PFSK-1 (cell line): ENCODE measurements at regions not wholly inside any gene's neighbourhood (a gene's known extent, or its start where the extent isn't known, plus 50 kb on each side); places are given as distances from the start of the nearest gene placed in this dataset.

Experiments used
- FOXP2 ChIP-seq: optimal IDR thresholded peaks from 2 replicates; pipeline ENCODE3; 2011; ENCODE audit warnings: borderline replicate concordance, control low read depth, inconsistent platforms; ENCODE audit not compliant: insufficient read depth; ENCODE audit errors: extremely low read length, extremely low read depth
- POLR2AphosphoS5 ChIP-seq: IDR thresholded peaks from 2 replicates; pipeline ENCODE4 v1.6.1; 2012; ENCODE audit warnings: low read depth, mild to moderate bottlenecking, control low read depth, low read length, moderate library complexity
- SIN3A ChIP-seq: IDR thresholded peaks from 2 replicates; pipeline ENCODE4 v1.6.1; 2012; ENCODE audit warnings: mild to moderate bottlenecking, low read length, moderate library complexity, borderline replicate concordance; ENCODE audit not compliant: insufficient read depth
- TAF1 ChIP-seq: IDR thresholded peaks from 2 replicates; pipeline ENCODE4 v1.6.1; 2012; ENCODE audit warnings: low read length, control low read depth, borderline replicate concordance; ENCODE audit not compliant: insufficient read depth
- TF ChIP-seq, protein P1 (sequence below), 2 experiments: IDR thresholded peaks; 2 replicates each; pipeline versions ENCODE4 v1.6.1 to v1.8.0; 2011 to 2012; ENCODE audit warnings: low read depth in 2 of 2, low read length in 2 of 2, control low read depth in 1 of 2, inconsistent platforms in 1 of 2, mild to moderate bottlenecking in 1 of 2, moderate library complexity in 1 of 2; ENCODE audit not compliant: insufficient read depth in 1 of 2

DNA sequence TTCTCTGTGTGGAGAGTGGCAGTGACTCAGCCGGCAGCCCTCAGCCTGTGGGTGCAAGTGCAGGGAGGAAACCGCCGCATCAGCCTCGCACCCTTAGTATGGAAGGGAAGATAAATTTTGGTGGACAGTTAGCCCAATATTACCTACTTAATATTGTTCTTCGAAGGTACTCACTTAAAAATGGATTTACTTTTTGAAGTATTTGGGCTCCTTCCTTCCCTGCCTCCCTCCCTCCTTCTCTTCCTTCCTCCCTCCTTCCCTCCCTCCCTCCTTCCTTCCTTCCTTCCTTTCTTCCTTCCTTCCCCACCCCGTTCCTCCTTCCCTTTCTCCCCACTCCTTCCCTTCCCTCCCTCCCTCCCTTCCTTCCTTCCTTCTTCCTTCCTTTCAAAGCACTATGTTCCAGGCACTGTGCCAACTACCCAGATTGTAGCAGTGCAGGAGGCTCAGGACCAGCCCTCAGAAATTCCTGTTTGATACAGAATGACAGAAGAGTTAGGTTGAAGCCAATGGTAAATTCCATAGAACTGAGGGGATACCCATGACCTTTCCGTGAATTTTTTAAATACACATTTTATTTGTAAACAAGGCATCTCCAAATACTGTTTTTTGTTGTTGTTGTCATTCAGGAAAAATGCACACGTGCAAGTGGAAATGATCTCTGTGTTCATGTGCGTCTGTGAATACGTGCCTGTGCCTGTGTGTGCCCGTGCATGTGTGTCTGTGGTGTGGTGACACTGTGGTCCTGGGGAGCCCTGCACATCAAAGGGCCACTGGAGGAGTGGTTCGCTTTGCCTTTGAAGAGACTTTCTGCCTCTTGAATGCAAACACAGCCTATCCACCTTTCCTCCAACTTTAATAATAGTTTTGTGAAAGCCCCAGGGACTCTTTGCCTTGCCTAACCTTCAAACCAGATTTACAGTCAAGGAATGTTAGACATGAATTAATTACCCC is 141.7 kb downstream of the EDN3 start:
- TF ChIP-seq TAF1 (no peak), SIN3A (no peak), FOXP2 (no peak), POLR2AphosphoS5 (no peak)
- TF ChIP-seq, protein P1, sequence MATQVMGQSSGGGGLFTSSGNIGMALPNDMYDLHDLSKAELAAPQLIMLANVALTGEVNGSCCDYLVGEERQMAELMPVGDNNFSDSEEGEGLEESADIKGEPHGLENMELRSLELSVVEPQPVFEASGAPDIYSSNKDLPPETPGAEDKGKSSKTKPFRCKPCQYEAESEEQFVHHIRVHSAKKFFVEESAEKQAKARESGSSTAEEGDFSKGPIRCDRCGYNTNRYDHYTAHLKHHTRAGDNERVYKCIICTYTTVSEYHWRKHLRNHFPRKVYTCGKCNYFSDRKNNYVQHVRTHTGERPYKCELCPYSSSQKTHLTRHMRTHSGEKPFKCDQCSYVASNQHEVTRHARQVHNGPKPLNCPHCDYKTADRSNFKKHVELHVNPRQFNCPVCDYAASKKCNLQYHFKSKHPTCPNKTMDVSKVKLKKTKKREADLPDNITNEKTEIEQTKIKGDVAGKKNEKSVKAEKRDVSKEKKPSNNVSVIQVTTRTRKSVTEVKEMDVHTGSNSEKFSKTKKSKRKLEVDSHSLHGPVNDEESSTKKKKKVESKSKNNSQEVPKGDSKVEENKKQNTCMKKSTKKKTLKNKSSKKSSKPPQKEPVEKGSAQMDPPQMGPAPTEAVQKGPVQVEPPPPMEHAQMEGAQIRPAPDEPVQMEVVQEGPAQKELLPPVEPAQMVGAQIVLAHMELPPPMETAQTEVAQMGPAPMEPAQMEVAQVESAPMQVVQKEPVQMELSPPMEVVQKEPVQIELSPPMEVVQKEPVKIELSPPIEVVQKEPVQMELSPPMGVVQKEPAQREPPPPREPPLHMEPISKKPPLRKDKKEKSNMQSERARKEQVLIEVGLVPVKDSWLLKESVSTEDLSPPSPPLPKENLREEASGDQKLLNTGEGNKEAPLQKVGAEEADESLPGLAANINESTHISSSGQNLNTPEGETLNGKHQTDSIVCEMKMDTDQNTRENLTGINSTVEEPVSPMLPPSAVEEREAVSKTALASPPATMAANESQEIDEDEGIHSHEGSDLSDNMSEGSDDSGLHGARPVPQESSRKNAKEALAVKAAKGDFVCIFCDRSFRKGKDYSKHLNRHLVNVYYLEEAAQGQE (IDR thresholded peaks at IDR 0.05; ENCODE audit: insufficient read depth in 1 of 2, low read depth in 2 of 2, low read length in 2 of 2), result no peak

DNA sequence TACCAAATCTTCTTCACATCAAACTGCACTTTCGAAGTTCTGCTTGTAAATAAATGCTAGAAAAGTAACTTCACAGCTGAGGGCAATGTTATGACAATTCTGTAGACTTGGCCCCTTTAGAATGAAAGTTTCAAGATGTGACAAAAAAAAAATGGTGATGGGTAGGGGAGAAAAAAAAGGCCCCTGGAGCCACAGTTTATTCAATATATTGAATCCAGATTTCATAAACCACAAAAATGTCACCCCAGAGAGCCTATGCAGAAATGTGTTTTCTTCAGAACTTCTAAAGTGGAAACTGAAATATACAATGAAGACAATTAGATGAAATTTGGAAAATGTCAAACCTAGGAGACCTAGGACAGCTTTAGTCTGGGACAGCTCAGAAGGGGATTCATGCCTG is 143.1 kb downstream of the EDN3 start:
- TF ChIP-seq, protein P1 (IDR thresholded peaks at IDR 0.05; ENCODE audit: insufficient read depth in 1 of 2, low read depth in 2 of 2, low read length in 2 of 2), result no peak
- TF ChIP-seq POLR2AphosphoS5 (no peak), FOXP2 (no peak), TAF1 (no peak), SIN3A (no peak)

DNA sequence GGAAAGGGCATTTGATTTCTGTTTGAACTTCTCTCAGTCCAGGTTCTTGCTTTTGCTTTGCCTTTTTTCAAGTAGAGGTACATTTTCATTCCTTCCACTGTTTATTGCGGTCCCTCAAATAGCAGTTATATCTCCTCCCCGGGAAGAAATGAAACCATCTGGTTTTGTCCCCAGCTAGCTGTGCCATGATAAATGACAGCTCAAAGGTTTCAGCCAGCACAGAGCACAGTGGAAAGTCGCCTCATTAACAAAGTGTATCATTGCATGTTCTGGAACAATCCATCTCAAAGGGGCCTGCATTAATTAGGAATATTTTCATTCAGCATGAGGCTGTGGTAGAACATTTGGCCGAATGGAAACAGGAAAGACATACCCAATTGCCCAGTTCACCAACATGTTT is 146.0 kb downstream of the EDN3 start:
- TF ChIP-seq SIN3A (no peak), TAF1 (no peak), POLR2AphosphoS5 (no peak), FOXP2 (no peak)
- TF ChIP-seq, protein P1 (IDR thresholded peaks at IDR 0.05; ENCODE audit: insufficient read depth in 1 of 2, low read depth in 2 of 2, low read length in 2 of 2), result no peak

DNA sequence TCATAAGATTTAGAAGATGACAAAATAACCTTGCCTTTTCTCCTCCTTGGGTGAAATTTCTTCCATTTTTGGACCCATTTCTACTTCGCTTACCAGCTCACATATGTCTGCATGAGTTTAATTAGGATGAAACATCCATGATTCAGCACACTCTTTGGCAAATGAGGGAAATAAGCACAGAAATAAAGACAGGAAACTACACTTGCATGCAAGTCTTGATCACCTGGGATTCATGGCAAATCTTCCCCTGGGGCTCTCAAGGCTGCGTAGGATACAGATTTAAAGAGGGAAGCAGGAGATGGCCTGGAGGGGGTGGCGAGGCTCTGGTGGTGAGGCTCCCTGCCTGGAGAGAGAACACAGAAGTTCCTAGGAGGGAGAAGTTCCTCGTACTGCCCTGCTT is 147.8 kb downstream of the EDN3 start:
- TF ChIP-seq, protein P1 (IDR thresholded peaks at IDR 0.05; ENCODE audit: insufficient read depth in 1 of 2, low read depth in 2 of 2, low read length in 2 of 2), result no peak
- no peak for TF ChIP-seq TAF1
- no peak for TF ChIP-seq FOXP2
- no peak for TF ChIP-seq POLR2AphosphoS5
- no peak for TF ChIP-seq SIN3A

DNA sequence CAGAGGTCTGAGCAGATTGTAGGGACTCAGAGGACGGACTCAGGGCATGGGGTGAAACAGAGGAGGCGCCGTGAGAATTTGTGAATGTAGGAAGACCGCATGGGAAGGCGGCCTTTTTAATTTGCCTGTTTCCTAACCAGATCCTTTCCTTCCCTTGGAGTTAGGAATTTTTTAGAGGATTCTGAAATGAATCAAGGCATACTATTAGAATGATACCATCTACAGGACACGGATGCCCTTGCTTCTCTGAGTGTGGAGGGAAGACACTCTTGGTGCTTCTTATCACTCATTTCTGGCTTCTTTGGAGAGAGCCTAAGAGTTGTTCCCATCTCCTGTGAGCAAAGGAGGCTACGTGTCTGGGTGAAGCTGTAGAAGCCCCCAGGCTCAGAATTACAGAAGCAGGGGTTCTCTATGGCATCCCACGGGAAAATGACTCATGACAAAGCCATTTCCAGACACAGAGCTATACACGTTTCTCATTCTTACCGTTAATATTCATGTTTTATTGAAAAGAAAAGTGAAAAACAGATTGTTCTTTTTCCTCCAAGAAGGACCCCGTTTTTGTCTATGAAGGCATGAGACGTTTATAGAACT is 148.5 kb downstream of the EDN3 start:
- TF ChIP-seq, protein P1 (IDR thresholded peaks at IDR 0.05; ENCODE audit: insufficient read depth in 1 of 2, low read depth in 2 of 2, low read length in 2 of 2), result no peak
